Mucosa of descending colon (tissue), 3 donors: ENCODE measurements at regions not wholly inside any gene's neighbourhood (a gene's known extent, or its start where the extent isn't known, plus 50 kb on each side); places are given as distances from the start of the nearest gene placed in this dataset.

ENCODE experiments used
- ATAC-seq: fragments of 200-7000 bp; cut with Tn5 transposase; one replicate; pipeline ENCODE4 v1.9.1; 2020; ENCODE audit warnings: mild to moderate bottlenecking, moderate library complexity
- DNase-seq, 3 donors: peaks; one replicate each; pipeline ENCODE4 v3.0.0-alpha.2; 2020
- H3K36me3 ChIP-seq: fragments of 200-600 bp; one replicate; pipeline ENCODE4 v1.8.0; 2021; ENCODE audit warnings: low read depth, mild to moderate bottlenecking
- H3K4me1 ChIP-seq: fragments of 200-600 bp; one replicate; pipeline ENCODE4 v1.8.0; 2021; ENCODE audit warnings: low read depth, mild to moderate bottlenecking
- H3K4me3 ChIP-seq: fragments of 200-600 bp; one replicate; pipeline ENCODE4 v1.8.0; 2021; ENCODE audit warnings: mild to moderate bottlenecking
- H3K9me3 ChIP-seq: fragments of 200-600 bp; one replicate; pipeline ENCODE4 v1.8.0; 2021; ENCODE audit warnings: mild to moderate bottlenecking
- intact Hi-C, 2 donors: fragments of 100-400 bp; cut with DNase I in 1 of 2; cut with micrococcal nuclease in 1 of 2; formaldehyde crosslinking; loops; one replicate each; pipeline versions ENCODE4 v1.11.0 to v1.11.1; 2022; cut with DNase I, micrococcal nuclease
- TF ChIP-seq, protein P1 (sequence below): fragments of 200-600 bp; IDR thresholded peaks from one replicate; pipeline ENCODE4 v1.8.0; 2022; ENCODE audit warnings: antibody characterized with exemption, mild to moderate bottlenecking
- donor health status: DM: no; HTN: no; CAD: no; lungs with moderate emphysema.
- donor health status: DM: no; HTN: no; CAD: no.
- donor health status: DM: no; HTN: yes; CAD: no.

GRCh38 chr20:1711826-1712601 is 54.4 kb upstream of the SIRPG start:
- no peak for ATAC-seq
- no peaks in the 10 kb centered on the region for H3K36me3 ChIP-seq
- TF ChIP-seq, protein P1, sequence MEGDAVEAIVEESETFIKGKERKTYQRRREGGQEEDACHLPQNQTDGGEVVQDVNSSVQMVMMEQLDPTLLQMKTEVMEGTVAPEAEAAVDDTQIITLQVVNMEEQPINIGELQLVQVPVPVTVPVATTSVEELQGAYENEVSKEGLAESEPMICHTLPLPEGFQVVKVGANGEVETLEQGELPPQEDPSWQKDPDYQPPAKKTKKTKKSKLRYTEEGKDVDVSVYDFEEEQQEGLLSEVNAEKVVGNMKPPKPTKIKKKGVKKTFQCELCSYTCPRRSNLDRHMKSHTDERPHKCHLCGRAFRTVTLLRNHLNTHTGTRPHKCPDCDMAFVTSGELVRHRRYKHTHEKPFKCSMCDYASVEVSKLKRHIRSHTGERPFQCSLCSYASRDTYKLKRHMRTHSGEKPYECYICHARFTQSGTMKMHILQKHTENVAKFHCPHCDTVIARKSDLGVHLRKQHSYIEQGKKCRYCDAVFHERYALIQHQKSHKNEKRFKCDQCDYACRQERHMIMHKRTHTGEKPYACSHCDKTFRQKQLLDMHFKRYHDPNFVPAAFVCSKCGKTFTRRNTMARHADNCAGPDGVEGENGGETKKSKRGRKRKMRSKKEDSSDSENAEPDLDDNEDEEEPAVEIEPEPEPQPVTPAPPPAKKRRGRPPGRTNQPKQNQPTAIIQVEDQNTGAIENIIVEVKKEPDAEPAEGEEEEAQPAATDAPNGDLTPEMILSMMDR, result no peak
- DNase-seq, result no peak
- H3K4me3 ChIP-seq, result no peak overlapping the region
- H3K4me1 ChIP-seq, result no peaks in the 10 kb centered on the region
- no peaks in the 10 kb centered on the region for H3K9me3 ChIP-seq
- intact Hi-C loops, result no loop called here

GRCh38 chr20:1711266-1711665 is 53.7 kb upstream of the SIRPG start:
- ATAC-seq, result no peak
- no peak for DNase-seq
- intact Hi-C loops, result no loop called here
- no peaks in the 10 kb centered on the region for H3K9me3 ChIP-seq
- TF ChIP-seq, protein P1, result no peak
- H3K36me3 ChIP-seq, result no peaks in the 10 kb centered on the region
- no peak overlapping the region for H3K4me3 ChIP-seq
- no peaks in the 10 kb centered on the region for H3K4me1 ChIP-seq

- no peak overlapping the region for H3K4me3 ChIP-seq
- ATAC-seq (no peak), DNase-seq (no peak)
- H3K4me1 ChIP-seq, result no peaks in the 10 kb centered on the region
- TF ChIP-seq, protein P1, result no peak
- intact Hi-C loops, result no loop called here
- H3K9me3 ChIP-seq, result no peaks in the 10 kb centered on the region
- H3K36me3 ChIP-seq, result no peaks in the 10 kb centered on the region
Measured at GRCh38 chr20:1710484-1710883, 52.9 kb upstream of the SIRPG start.

GRCh38 chr20:1707588-1708449 is 50.2 kb upstream of the SIRPG start:
- no peak for ATAC-seq
- intact Hi-C loops, result no loop called here
- H3K36me3 ChIP-seq, result no peaks in the 10 kb centered on the region
- TF ChIP-seq, protein P1, result no peak
- no peaks in the 10 kb centered on the region for H3K4me1 ChIP-seq
- no peak overlapping the region for H3K4me3 ChIP-seq
- no peak for DNase-seq
- H3K9me3 ChIP-seq, result no peaks in the 10 kb centered on the region
